ENCODE measurements at regions not wholly inside any gene's neighbourhood (a gene's known extent, or its start where the extent isn't known, plus 50 kb on each side); places are given as distances from the start of the nearest gene placed in this dataset.

- TF ChIP-seq, protein P1, sequence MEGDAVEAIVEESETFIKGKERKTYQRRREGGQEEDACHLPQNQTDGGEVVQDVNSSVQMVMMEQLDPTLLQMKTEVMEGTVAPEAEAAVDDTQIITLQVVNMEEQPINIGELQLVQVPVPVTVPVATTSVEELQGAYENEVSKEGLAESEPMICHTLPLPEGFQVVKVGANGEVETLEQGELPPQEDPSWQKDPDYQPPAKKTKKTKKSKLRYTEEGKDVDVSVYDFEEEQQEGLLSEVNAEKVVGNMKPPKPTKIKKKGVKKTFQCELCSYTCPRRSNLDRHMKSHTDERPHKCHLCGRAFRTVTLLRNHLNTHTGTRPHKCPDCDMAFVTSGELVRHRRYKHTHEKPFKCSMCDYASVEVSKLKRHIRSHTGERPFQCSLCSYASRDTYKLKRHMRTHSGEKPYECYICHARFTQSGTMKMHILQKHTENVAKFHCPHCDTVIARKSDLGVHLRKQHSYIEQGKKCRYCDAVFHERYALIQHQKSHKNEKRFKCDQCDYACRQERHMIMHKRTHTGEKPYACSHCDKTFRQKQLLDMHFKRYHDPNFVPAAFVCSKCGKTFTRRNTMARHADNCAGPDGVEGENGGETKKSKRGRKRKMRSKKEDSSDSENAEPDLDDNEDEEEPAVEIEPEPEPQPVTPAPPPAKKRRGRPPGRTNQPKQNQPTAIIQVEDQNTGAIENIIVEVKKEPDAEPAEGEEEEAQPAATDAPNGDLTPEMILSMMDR (IDR thresholded peaks at IDR 0.05): no peak
- no peak for TF ChIP-seq POLR2AphosphoS5 (IDR thresholded peaks at IDR 0.05)
- no peak for TF ChIP-seq POLR2A (IDR thresholded peaks at IDR 0.05; ENCODE audit: low read depth)
- no peak for TF ChIP-seq EP300 (IDR thresholded peaks at IDR 0.05)
Measured at GRCh38 chr6:126504792-126505191, 164.9 kb downstream of the CENPW start.
